ENCODE measurements at regions not wholly inside any gene's neighbourhood (a gene's known extent, or its start where the extent isn't known, plus 50 kb on each side); places are given as distances from the start of the nearest gene placed in this dataset.
A peak's percentile ranks its signal among the peaks of the same experiment; 100 is the strongest.
"Not testable (repeated sequence)": the region's sequence is repeated elsewhere in the genome, so short reads cannot be mapped to it uniquely, and the experiment has no call there.

DNA sequence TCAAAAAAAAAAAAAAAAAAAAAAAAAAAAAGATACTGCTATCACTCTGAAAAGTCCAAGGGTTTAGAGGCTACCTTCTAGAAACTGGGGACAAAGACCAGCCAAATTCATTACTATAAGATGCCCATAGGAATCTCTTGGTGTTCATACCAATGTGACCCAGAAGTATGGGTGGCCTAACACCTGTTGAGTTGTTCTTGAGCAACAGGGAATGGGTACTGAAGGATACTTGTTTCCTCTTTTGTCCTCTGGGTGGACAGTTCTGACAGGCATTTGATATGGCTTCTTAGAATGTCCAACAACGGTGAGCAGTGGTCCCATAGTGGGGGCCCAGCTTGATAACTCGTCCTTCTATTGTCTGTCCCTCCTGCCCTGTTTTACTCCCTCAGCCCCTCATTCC lies 141.4 kb upstream of the PLEKHM1 start:
- H3K9me3 ChIP-seq (ENCODE audit: low read length) = no peaks in the 10 kb centered on the region
- H3K4me3 ChIP-seq (ENCODE audit: low read length) = no peak overlapping the region
- no peak overlapping the region for H3K9ac ChIP-seq (ENCODE audit: low read length)
- no peak for DNase-seq
- H3K79me2 ChIP-seq (ENCODE audit: low read length) = peaks cover 4% of the 10 kb centered on the region; the same call in 1 of the 2 replicates
- H3K9me2 ChIP-seq (replicated peaks; ENCODE audit: insufficient read depth, low read length) = no peaks in the 10 kb centered on the region
- H2AFZ ChIP-seq (ENCODE audit: low read length) = no peak overlapping the region
- no peaks in the 10 kb centered on the region for H3K4me1 ChIP-seq (ENCODE audit: low read length)
- no peaks in the 10 kb centered on the region for H4K20me1 ChIP-seq (ENCODE audit: insufficient read depth, low read depth, low read length)
- no peak overlapping the region for H3K27ac ChIP-seq (ENCODE audit: low read length)
- peaks cover 18% of the 10 kb centered on the region for H3K36me3 ChIP-seq (ENCODE audit: insufficient read depth, low read length)
- no peak overlapping the region for H3K4me2 ChIP-seq (ENCODE audit: low read depth, low read length, poor library complexity, severe bottlenecking)
- no peaks in the 10 kb centered on the region for H3K27me3 ChIP-seq (ENCODE audit: low read length)

DNA sequence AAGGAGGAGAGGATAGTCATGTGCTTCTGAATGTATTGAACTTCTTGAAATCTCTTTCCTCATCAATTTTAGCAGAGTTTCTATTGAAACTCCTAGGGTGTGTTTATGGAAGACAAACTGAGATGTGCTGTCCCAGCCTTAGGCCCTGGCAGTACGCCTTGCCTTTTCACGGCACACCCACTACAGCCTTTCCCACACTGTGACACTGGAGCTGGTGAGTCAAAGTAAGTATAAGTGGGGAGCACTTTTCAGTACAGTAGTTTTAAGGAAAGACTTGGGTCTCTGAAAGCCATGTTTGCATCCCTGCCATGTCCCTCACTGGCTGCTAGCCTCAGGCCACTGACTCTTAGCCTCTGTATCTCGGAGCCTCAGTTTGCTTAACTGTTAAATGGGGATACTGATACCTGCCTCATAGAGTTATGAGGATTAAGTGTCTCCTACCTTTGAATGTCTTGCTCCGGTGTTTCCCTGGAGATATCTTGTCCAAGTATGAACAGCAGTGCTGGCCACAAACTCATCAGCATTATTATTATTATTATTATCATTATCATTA lies 144.7 kb upstream of the CRHR1 start:
- Histone ChIP-seq H3K27me3 (ENCODE audit: low read length) (no peaks in the 10 kb centered on the region), H3K9me2 (replicated peaks; ENCODE audit: insufficient read depth, low read length) (no peaks in the 10 kb centered on the region), H3K9me3 (ENCODE audit: low read length) (no peaks in the 10 kb centered on the region), H3K79me2 (ENCODE audit: low read length) (no peaks in the 10 kb centered on the region), H3K4me1 (ENCODE audit: low read length) (no peaks in the 10 kb centered on the region), H2AFZ (ENCODE audit: low read length) (no peak overlapping the region), H4K20me1 (ENCODE audit: insufficient read depth, low read depth, low read length) (no peaks in the 10 kb centered on the region), H3K4me2 (ENCODE audit: low read depth, low read length, poor library complexity, severe bottlenecking) (no peak overlapping the region), H3K9ac (ENCODE audit: low read length) (no peak overlapping the region), H3K27ac (ENCODE audit: low read length) (no peak overlapping the region), H3K4me3 (ENCODE audit: low read length) (no peak overlapping the region), H3K36me3 (ENCODE audit: insufficient read depth, low read length) (no peaks in the 10 kb centered on the region)
- DNase-seq = no peak

DNA sequence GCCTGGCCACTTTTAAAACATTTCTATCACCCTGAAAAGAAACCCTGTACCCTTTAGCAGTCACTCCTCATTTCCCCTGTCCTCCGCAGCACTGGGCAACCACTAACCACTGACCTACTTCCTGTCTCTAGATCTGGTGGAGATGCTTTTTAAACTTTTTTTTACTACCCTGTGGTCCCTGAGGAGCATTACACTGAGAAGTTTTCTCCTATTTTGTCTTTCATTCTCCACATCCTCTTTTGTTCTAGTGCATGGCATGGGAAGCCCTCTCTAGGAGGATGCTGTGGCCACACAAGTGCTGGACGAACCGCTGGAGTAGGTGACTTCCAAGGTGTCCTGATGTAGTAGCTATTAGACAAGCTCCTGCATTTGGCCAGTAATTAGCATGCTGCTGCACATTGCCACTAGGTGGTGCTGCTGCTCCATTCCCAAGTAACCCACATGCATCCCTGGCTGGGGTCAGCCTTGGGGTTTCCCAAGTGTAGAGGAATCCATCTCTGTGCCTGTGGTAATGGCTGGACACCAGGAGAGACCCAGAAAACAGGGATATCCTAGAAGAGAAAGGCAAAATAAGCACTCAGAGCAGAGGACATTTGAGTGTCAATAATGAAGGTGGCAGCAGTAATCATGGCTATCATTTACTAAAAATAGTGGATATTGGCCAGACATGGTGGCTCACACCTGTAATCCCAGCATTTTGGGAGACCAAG lies 143.8 kb upstream of the CRHR1 start:
- Histone ChIP-seq H3K9me2 (replicated peaks; ENCODE audit: insufficient read depth, low read length) (no peaks in the 10 kb centered on the region), H3K27ac (ENCODE audit: low read length) (no peak overlapping the region), H3K79me2 (ENCODE audit: low read length) (no peaks in the 10 kb centered on the region), H3K4me2 (ENCODE audit: low read depth, low read length, poor library complexity, severe bottlenecking) (no peak overlapping the region), H3K4me1 (ENCODE audit: low read length) (no peaks in the 10 kb centered on the region), H3K27me3 (ENCODE audit: low read length) (no peaks in the 10 kb centered on the region), H3K4me3 (ENCODE audit: low read length) (no peak overlapping the region), H4K20me1 (ENCODE audit: insufficient read depth, low read depth, low read length) (no peaks in the 10 kb centered on the region), H2AFZ (ENCODE audit: low read length) (no peak overlapping the region), H3K36me3 (ENCODE audit: insufficient read depth, low read length) (no peaks in the 10 kb centered on the region), H3K9me3 (ENCODE audit: low read length) (no peaks in the 10 kb centered on the region), H3K9ac (ENCODE audit: low read length) (no peak overlapping the region)
- peak; percentile 88 for DNase-seq

DNA sequence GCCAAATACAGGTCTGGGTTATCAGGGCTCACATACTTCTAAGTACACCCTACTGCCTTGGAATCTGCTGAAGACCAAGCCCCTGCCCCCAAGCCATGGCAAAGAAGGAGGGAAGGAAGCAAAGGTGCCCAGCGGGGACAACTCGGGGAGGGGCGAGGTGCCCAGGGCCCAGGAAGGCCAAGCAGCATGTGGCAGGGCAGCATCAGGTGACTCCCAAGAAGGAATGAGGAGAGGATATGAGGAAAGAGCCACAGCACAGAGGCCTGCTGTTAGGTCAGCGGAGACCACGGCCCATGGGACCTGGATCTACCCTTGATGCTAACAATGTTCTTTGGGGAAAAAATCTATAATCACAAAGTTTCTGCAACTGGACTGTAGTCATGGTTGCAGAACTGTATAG lies 142.6 kb upstream of the CRHR1 start:
- no peaks in the 10 kb centered on the region for H3K9me3 ChIP-seq (ENCODE audit: low read length)
- no peak overlapping the region for H3K4me2 ChIP-seq (ENCODE audit: low read depth, low read length, poor library complexity, severe bottlenecking)
- H3K27ac ChIP-seq (ENCODE audit: low read length) = no peak overlapping the region
- H3K36me3 ChIP-seq (ENCODE audit: insufficient read depth, low read length) = no peaks in the 10 kb centered on the region
- H2AFZ ChIP-seq (ENCODE audit: low read length) = no peak overlapping the region
- no peaks in the 10 kb centered on the region for H3K9me2 ChIP-seq (replicated peaks; ENCODE audit: insufficient read depth, low read length)
- no peak for DNase-seq
- H3K9ac ChIP-seq (ENCODE audit: low read length) = no peak overlapping the region
- H3K27me3 ChIP-seq (ENCODE audit: low read length) = no peaks in the 10 kb centered on the region
- no peaks in the 10 kb centered on the region for H4K20me1 ChIP-seq (ENCODE audit: insufficient read depth, low read depth, low read length)
- H3K4me1 ChIP-seq (ENCODE audit: low read length) = peaks cover 5% of the 10 kb centered on the region; the same call in 1 of the 2 replicates
- H3K4me3 ChIP-seq (ENCODE audit: low read length) = no peak overlapping the region
- H3K79me2 ChIP-seq (ENCODE audit: low read length) = no peaks in the 10 kb centered on the region

DNA sequence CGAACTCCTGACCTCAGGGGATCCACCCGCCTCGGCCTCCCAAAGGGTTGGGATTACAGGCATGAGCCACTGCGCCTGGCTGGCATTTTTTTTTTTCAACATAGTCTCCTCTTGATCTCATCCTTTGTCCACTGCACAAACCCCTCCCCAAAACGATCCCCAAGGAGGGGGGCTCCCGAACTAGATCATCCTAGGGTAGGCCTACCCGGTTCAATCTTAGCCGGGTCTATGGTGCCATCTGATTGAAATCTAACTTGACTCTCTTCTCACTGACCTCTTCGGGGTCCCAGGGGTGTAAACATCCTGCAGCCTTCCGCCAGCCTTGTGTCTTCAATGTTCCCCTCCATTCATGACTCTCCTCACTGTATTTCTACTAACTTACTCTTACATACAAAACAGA lies 140.5 kb upstream of the CRHR1 start:
- Histone ChIP-seq H3K4me1 (ENCODE audit: low read length) (peaks cover 8% of the 10 kb centered on the region; the same call in 1 of the 2 replicates), H4K20me1 (ENCODE audit: insufficient read depth, low read depth, low read length) (no peaks in the 10 kb centered on the region)

DNA sequence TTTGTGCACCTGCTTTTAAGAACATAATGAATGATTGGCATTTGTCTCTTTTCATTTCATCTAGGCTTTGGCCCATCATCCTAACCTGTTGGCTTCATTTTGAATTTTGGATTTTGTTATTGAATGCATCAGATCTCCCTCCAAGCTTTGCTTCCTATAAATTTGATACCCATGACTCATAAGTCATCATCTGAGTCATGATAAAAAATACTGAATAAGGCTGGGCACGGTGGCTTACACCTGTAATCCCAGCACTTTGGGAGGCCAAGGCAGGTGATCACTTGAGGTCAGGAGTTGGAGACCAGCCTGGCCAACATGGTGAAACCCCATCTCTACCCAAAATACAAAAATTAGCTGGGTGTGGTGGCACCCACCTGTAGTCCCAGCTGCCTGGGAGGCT lies 139.5 kb upstream of the CRHR1 start:
- not testable (repeated sequence) for H3K9ac ChIP-seq (ENCODE audit: low read length); H4K20me1 ChIP-seq (ENCODE audit: insufficient read depth, low read depth, low read length); H3K4me1 ChIP-seq (ENCODE audit: low read length); H3K4me2 ChIP-seq (ENCODE audit: low read depth, low read length, poor library complexity, severe bottlenecking); H3K9me2 ChIP-seq (replicated peaks; ENCODE audit: insufficient read depth, low read length); H3K4me3 ChIP-seq (ENCODE audit: low read length); H2AFZ ChIP-seq (ENCODE audit: low read length); H3K27me3 ChIP-seq (ENCODE audit: low read length); H3K36me3 ChIP-seq (ENCODE audit: insufficient read depth, low read length); H3K9me3 ChIP-seq (ENCODE audit: low read length); DNase-seq; H3K27ac ChIP-seq (ENCODE audit: low read length); H3K79me2 ChIP-seq (ENCODE audit: low read length)

More for the DNA sequence above, 140.5 kb upstream of the CRHR1 start:
- Histone ChIP-seq H3K9me3 (ENCODE audit: low read length) (no peaks in the 10 kb centered on the region), H3K4me3 (ENCODE audit: low read length) (no peak overlapping the region), H3K36me3 (ENCODE audit: insufficient read depth, low read length) (no peaks in the 10 kb centered on the region), H3K27me3 (ENCODE audit: low read length) (no peaks in the 10 kb centered on the region), H3K9me2 (replicated peaks; ENCODE audit: insufficient read depth, low read length) (no peaks in the 10 kb centered on the region), H2AFZ (ENCODE audit: low read length) (no peak overlapping the region), H3K4me2 (ENCODE audit: low read depth, low read length, poor library complexity, severe bottlenecking) (no peak overlapping the region), H3K79me2 (ENCODE audit: low read length) (no peaks in the 10 kb centered on the region), H3K27ac (ENCODE audit: low read length) (no peak overlapping the region), H3K9ac (ENCODE audit: low read length) (no peak overlapping the region)
- DNase-seq = no peak

DNA sequence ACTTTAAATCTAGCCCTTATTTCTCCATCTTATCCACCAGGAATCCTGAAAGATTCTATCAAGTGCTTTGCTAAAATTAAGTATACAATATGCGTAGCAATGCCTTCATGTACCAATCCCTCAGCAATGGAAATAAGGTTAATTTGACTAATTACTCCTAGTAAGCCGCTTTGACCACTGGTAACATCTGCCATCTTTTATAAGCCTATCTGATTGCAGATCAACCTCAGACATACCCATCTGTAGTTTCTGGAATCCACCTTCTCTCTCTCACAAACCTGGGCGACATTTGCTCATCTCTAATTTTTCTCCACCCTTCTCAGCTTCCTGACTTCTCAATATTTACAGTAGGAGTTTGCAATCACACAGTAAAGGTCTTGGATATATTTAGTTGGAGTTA lies 138.8 kb upstream of the CRHR1 start:
- Histone ChIP-seq H3K27me3 (ENCODE audit: low read length) (no peaks in the 10 kb centered on the region), H4K20me1 (ENCODE audit: insufficient read depth, low read depth, low read length) (no peaks in the 10 kb centered on the region), H3K4me3 (ENCODE audit: low read length) (no peak overlapping the region), H3K79me2 (ENCODE audit: low read length) (no peaks in the 10 kb centered on the region), H3K9ac (ENCODE audit: low read length) (no peak overlapping the region), H2AFZ (ENCODE audit: low read length) (no peak overlapping the region), H3K9me2 (replicated peaks; ENCODE audit: insufficient read depth, low read length) (no peaks in the 10 kb centered on the region), H3K36me3 (ENCODE audit: insufficient read depth, low read length) (no peaks in the 10 kb centered on the region), H3K27ac (ENCODE audit: low read length) (no peak overlapping the region), H3K9me3 (ENCODE audit: low read length) (no peaks in the 10 kb centered on the region), H3K4me1 (ENCODE audit: low read length) (peaks cover 8% of the 10 kb centered on the region; the same call in 1 of the 2 replicates), H3K4me2 (ENCODE audit: low read depth, low read length, poor library complexity, severe bottlenecking) (no peak overlapping the region)
- DNase-seq = no peak

DNA sequence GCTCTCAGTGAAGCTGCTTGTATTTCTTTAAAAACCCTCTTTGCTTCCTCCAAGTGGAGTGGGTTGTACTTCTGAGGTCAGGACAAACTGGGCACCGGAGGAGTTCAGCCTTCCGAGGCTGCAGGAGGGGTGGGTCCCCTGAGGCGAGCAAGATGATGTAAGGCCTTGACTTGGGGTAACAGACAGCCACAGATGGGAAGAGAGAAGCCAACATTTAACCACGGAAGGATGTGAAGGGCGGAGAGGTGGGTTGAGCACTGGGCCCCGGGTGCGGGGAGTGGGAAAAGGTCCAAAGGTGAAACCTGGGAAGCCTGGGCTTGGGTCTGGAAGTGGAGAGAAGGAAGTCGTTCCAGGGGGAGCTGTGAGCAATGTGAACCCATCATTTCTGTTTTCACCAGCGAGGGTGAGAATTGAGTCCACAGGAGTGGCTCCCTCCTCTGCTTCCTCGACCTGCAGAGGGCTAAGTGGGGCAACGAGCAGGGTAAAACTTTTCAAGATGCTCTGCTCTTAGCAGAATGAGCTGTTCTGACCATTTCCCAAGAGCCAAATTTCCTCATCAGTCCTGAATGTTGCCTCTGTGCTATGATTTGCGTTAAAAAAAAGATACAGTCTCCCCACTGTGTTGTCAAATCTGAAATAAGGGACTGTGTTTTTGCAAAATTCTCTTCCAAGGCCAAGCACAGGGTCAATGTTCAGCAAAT lies 137.7 kb upstream of the CRHR1 start:
- H3K9ac ChIP-seq (ENCODE audit: low read length) = no peak overlapping the region
- no peak overlapping the region for H3K27ac ChIP-seq (ENCODE audit: low read length)
- H3K9me3 ChIP-seq (ENCODE audit: low read length) = no peaks in the 10 kb centered on the region
- no peaks in the 10 kb centered on the region for H4K20me1 ChIP-seq (ENCODE audit: insufficient read depth, low read depth, low read length)
- H3K4me1 ChIP-seq (ENCODE audit: low read length) = peaks cover 8% of the 10 kb centered on the region; the same call in 1 of the 2 replicates
- H3K4me3 ChIP-seq (ENCODE audit: low read length) = no peak overlapping the region
- H3K36me3 ChIP-seq (ENCODE audit: insufficient read depth, low read length) = no peaks in the 10 kb centered on the region
- no peak for DNase-seq
- H3K9me2 ChIP-seq (replicated peaks; ENCODE audit: insufficient read depth, low read length) = no peaks in the 10 kb centered on the region
- no peak overlapping the region for H2AFZ ChIP-seq (ENCODE audit: low read length)
- H3K4me2 ChIP-seq (ENCODE audit: low read depth, low read length, poor library complexity, severe bottlenecking) = no peak overlapping the region
- no peaks in the 10 kb centered on the region for H3K79me2 ChIP-seq (ENCODE audit: low read length)
- no peaks in the 10 kb centered on the region for H3K27me3 ChIP-seq (ENCODE audit: low read length)
